CD14-positive monocyte (primary cell): ENCODE measurements at regions not wholly inside any gene's neighbourhood (a gene's known extent, or its start where the extent isn't known, plus 50 kb on each side); places are given as distances from the start of the nearest gene placed in this dataset.

ENCODE experiments used
- DNase-seq, 3 donors: peaks; one replicate each; pipeline ENCODE4 v3.0.0-alpha.2; 2011 to 2022
- H2AFZ ChIP-seq: 2 replicates; pipeline ENCODE4 v1.6.0; 2012; ENCODE audit warnings: mild to moderate bottlenecking, low read depth, low read length, inconsistent platforms; ENCODE audit not compliant: insufficient read depth, poor library complexity, severe bottlenecking
- H3K27ac ChIP-seq, 2 donors: 1 replicate in 1 of 2; 2 replicates in 1 of 2; pipeline ENCODE4 v1.5.1; 2012 to 2013; ENCODE audit warnings: low read length in 2 of 2, control low read depth in 1 of 2, inconsistent platforms in 1 of 2, low read depth in 1 of 2, mild to moderate bottlenecking in 1 of 2
- H3K27me3 ChIP-seq, 2 donors: one replicate each; pipeline versions ENCODE4 v1.6.0 to v1.6.1; 2011 to 2013; ENCODE audit warnings: low read length in 2 of 2; ENCODE audit not compliant: control insufficient read depth in 2 of 2, insufficient read depth in 2 of 2
- H3K36me3 ChIP-seq, 2 donors: replicated peaks in 1 of 2; 1 replicate in 1 of 2; 2 replicates in 1 of 2; pipeline versions ENCODE4 v1.5.1 to v1.6.1; 2012 to 2013; ENCODE audit warnings: low read length in 2 of 2, control low read depth in 1 of 2, inconsistent platforms in 1 of 2, mild to moderate bottlenecking in 1 of 2; ENCODE audit not compliant: insufficient read depth in 2 of 2, control insufficient read depth in 1 of 2
- H3K4me1 ChIP-seq, 2 donors: 1 replicate in 1 of 2; 2 replicates in 1 of 2; pipeline versions ENCODE4 v1.5.1 to v1.6.1; 2012 to 2013; ENCODE audit warnings: low read length in 2 of 2, control low read depth in 1 of 2, inconsistent platforms in 1 of 2, mild to moderate bottlenecking in 1 of 2, moderate library complexity in 1 of 2; ENCODE audit not compliant: insufficient read depth in 2 of 2, control insufficient read depth in 1 of 2
- H3K4me2 ChIP-seq: replicated peaks from 2 replicates; pipeline ENCODE3; 2012; ENCODE audit warnings: low read length, moderate library complexity, mild to moderate bottlenecking; ENCODE audit not compliant: poor library complexity, severe bottlenecking; ENCODE audit errors: extremely low read depth
- H3K4me3 ChIP-seq, 3 experiments: fragments of 200-600 bp in 1 of 3; sonication (generic) in 1 of 3; replicated peaks in 1 of 3; 1 replicate in 2 of 3; 2 replicates in 1 of 3; pipeline ENCODE4 v1.5.1; 2011 to 2013; ENCODE audit warnings: low read length in 3 of 3, mild to moderate bottlenecking in 3 of 3, control low read depth in 2 of 3, low read depth in 2 of 3, inconsistent platforms in 1 of 3, moderate library complexity in 1 of 3
- H3K79me2 ChIP-seq: 2 replicates; pipeline ENCODE4 v1.6.0; 2012; ENCODE audit warnings: mild to moderate bottlenecking, control low read depth, inconsistent platforms, low read length, moderate library complexity; ENCODE audit not compliant: insufficient read depth
- H3K9ac ChIP-seq: 2 replicates; pipeline ENCODE4 v1.6.0; 2017; ENCODE audit warnings: low read length, mild to moderate bottlenecking; ENCODE audit not compliant: insufficient read depth, poor library complexity, severe bottlenecking
- H3K9me3 ChIP-seq, 2 donors: replicated peaks in 1 of 2; 1 replicate in 1 of 2; 2 replicates in 1 of 2; pipeline versions ENCODE4 v1.5.1 to v1.6.1; 2012 to 2013; ENCODE audit warnings: low read length in 2 of 2, control low read depth in 1 of 2; ENCODE audit not compliant: control insufficient read depth in 1 of 2, insufficient read depth in 1 of 2
- H4K20me1 ChIP-seq: 2 replicates; pipeline ENCODE4 v1.6.0; 2012; ENCODE audit warnings: mild to moderate bottlenecking, low read length, control low read depth, moderate library complexity; ENCODE audit not compliant: insufficient read depth
- H3K27ac Mint-ChIP-seq, 7 donors: one replicate each; pipeline ENCODE4 v1.8.0; 2020; ENCODE audit warnings: mild to moderate bottlenecking in 7 of 7, mixed read lengths in 7 of 7, moderate library complexity in 6 of 7, inconsistent platforms in 2 of 7
- H3K27me3 Mint-ChIP-seq, 3 donors: one replicate each; pipeline ENCODE4 v1.8.0; 2021 to 2022; ENCODE audit warnings: low read depth in 3 of 3, mild to moderate bottlenecking in 3 of 3, mixed read lengths in 3 of 3, moderate library complexity in 3 of 3, inconsistent platforms in 1 of 3
- H3K36me3 Mint-ChIP-seq, 2 donors: one replicate each; pipeline ENCODE4 v1.8.0; 2020; ENCODE audit warnings: mixed read lengths in 2 of 2, inconsistent platforms in 1 of 2, mild to moderate bottlenecking in 1 of 2
- H3K4me1 Mint-ChIP-seq: one replicate; pipeline ENCODE4 v1.8.0; 2020; ENCODE audit warnings: mild to moderate bottlenecking, mixed read lengths
- H3K4me3 Mint-ChIP-seq, 2 donors: one replicate each; pipeline ENCODE4 v1.8.0; 2020; ENCODE audit warnings: mild to moderate bottlenecking in 2 of 2, mixed read lengths in 2 of 2, moderate library complexity in 1 of 2
- H3K9me3 Mint-ChIP-seq, 7 donors: one replicate each; pipeline ENCODE4 v1.8.0; 2020 to 2022; ENCODE audit warnings: mixed read lengths in 7 of 7, mild to moderate bottlenecking in 6 of 7, moderate library complexity in 6 of 7, inconsistent platforms in 2 of 7
- CTCF ChIP-seq: fragments of 200-600 bp; IDR thresholded peaks from one replicate; pipeline ENCODE4 v1.8.0; 2022; ENCODE audit warnings: antibody characterized with exemption, mild to moderate bottlenecking
- WGBS: methylation state at CpG from one replicate; pipeline ENCODE4 v1.1.5; 2013; ENCODE audit warnings: missing lambda C conversion rate; ENCODE audit not compliant: insufficient coverage; 5-methylcytosine and 5-hydroxymethylcytosine counted together
- intact Hi-C, 2 donors: fragments of 100-400 bp; cut with micrococcal nuclease; formaldehyde crosslinking; loops; one replicate each; pipeline versions ENCODE4 v1.15.0 to v1.15.1; 2023

GRCh38 chr11:80831374-80831773, 1390.5 kb upstream of the TENM4 start:
- no peak overlapping the region for H2AFZ ChIP-seq
- intact Hi-C loops = no loop called here
- no peak for TF ChIP-seq CTCF
- H3K4me1 Mint-ChIP-seq = no peaks in the 10 kb centered on the region
- no peaks in the 10 kb centered on the region for H3K4me1 ChIP-seq
- H3K4me3 ChIP-seq = no peak overlapping the region
- H3K27ac ChIP-seq = no peak overlapping the region
- H3K27ac Mint-ChIP-seq = no peak overlapping the region
- no peak overlapping the region for H3K9ac ChIP-seq
- H3K27me3 Mint-ChIP-seq = peaks cover 0 to 2% (median 0%) of the 10 kb centered on the region in 3 donors
- H3K9me3 Mint-ChIP-seq = peaks cover 0 to 3% (median 0%) of the 10 kb centered on the region in 7 donors
- WGBS = no CpG with 5 or more reads among the region's 1 CpG
- no peaks in the 10 kb centered on the region for H4K20me1 ChIP-seq
- H3K4me3 Mint-ChIP-seq = no peak overlapping the region
- no peak for DNase-seq
- H3K36me3 Mint-ChIP-seq = no peaks in the 10 kb centered on the region
- no peak overlapping the region for H3K4me2 ChIP-seq
- H3K27me3 ChIP-seq = no peaks in the 10 kb centered on the region
- no peaks in the 10 kb centered on the region for H3K36me3 ChIP-seq
- no peaks in the 10 kb centered on the region for H3K79me2 ChIP-seq
- no peaks in the 10 kb centered on the region for H3K9me3 ChIP-seq

GRCh38 chr11:80827781-80828180, 1387.0 kb upstream of the TENM4 start:
- intact Hi-C loops = no loop called here
- Histone ChIP-seq H3K9ac (no peak overlapping the region), H3K27me3 (no peaks in the 10 kb centered on the region), H4K20me1 (no peaks in the 10 kb centered on the region), H3K9me3 (no peaks in the 10 kb centered on the region), H3K36me3 (no peaks in the 10 kb centered on the region), H2AFZ (no peak overlapping the region), H3K4me2 (no peak overlapping the region), H3K4me1 (no peaks in the 10 kb centered on the region), H3K79me2 (no peaks in the 10 kb centered on the region), H3K4me3 (no peak overlapping the region), H3K27ac (no peak overlapping the region)
- no peak for TF ChIP-seq CTCF
- DNase-seq = no peak
- Mint-ChIP-seq H3K4me3 (no peak overlapping the region), H3K36me3 (no peaks in the 10 kb centered on the region), H3K4me1 (no peaks in the 10 kb centered on the region), H3K27ac (no peak overlapping the region), H3K27me3 (peaks cover 0 to 2% (median 0%) of the 10 kb centered on the region in 3 donors), H3K9me3 (no peaks in the 10 kb centered on the region)
- WGBS = 100% methylated on average over 1 of the region's 3 CpGs
